Osteoblast (primary cell): ENCODE measurements at regions not wholly inside any gene's neighbourhood (a gene's known extent, or its start where the extent isn't known, plus 50 kb on each side); places are given as distances from the start of the nearest gene placed in this dataset.

Source experiments
- DNase-seq: peaks from one replicate; pipeline ENCODE4 v3.0.0; 2011; ENCODE audit warnings: low spot score, mixed read lengths; ENCODE audit not compliant: insufficient read length; ENCODE audit errors: missing footprints
- H2AFZ ChIP-seq: 2 replicates; pipeline ENCODE4 v1.6.0; 2011; ENCODE audit warnings: mild to moderate bottlenecking, low read length
- H3K27ac ChIP-seq: 2 replicates; pipeline ENCODE4 v1.5.1; 2011; ENCODE audit warnings: mild to moderate bottlenecking, low read depth, low read length, moderate library complexity
- H3K27me3 ChIP-seq: 2 replicates; pipeline ENCODE4 v1.6.0; 2012; ENCODE audit warnings: mild to moderate bottlenecking, control low read depth, inconsistent platforms, low read length, moderate library complexity; ENCODE audit not compliant: insufficient read depth
- H3K36me3 ChIP-seq: 2 replicates; pipeline ENCODE4 v1.5.1; 2011; ENCODE audit warnings: mild to moderate bottlenecking, low read length, control low read depth, moderate library complexity; ENCODE audit not compliant: insufficient read depth
- H3K4me1 ChIP-seq: 2 replicates; pipeline ENCODE4 v1.5.1; 2011; ENCODE audit warnings: mild to moderate bottlenecking, low read length, control low read depth, moderate library complexity; ENCODE audit not compliant: insufficient read depth
- H3K4me2 ChIP-seq: 2 replicates; pipeline ENCODE4 v1.6.0; 2011; ENCODE audit warnings: mild to moderate bottlenecking, low read length; ENCODE audit not compliant: insufficient read depth
- H3K4me3 ChIP-seq: fragments of 200-600 bp; sonication (generic); 3 replicates; pipeline ENCODE4 v1.5.1; 2012; ENCODE audit warnings: mild to moderate bottlenecking, low read length, inconsistent platforms; ENCODE audit not compliant: insufficient read depth
- H3K79me2 ChIP-seq: 2 replicates; pipeline ENCODE4 v1.6.0; 2012; ENCODE audit warnings: mild to moderate bottlenecking, low read length, control low read depth, inconsistent platforms; ENCODE audit not compliant: insufficient read depth
- H3K9me3 ChIP-seq: 2 replicates; pipeline ENCODE4 v1.5.1; 2011; ENCODE audit warnings: low read depth, low read length, control low read depth
- H4K20me1 ChIP-seq: 2 replicates; pipeline ENCODE4 v1.6.0; 2012; ENCODE audit warnings: mild to moderate bottlenecking, low read length, control low read depth; ENCODE audit not compliant: insufficient read depth
- CTCF ChIP-seq: IDR thresholded peaks from 2 replicates; pipeline ENCODE4 v1.5.1; 2011; ENCODE audit warnings: mild to moderate bottlenecking, low read depth, low read length, moderate library complexity; ENCODE audit errors: extremely low read depth

DNA sequence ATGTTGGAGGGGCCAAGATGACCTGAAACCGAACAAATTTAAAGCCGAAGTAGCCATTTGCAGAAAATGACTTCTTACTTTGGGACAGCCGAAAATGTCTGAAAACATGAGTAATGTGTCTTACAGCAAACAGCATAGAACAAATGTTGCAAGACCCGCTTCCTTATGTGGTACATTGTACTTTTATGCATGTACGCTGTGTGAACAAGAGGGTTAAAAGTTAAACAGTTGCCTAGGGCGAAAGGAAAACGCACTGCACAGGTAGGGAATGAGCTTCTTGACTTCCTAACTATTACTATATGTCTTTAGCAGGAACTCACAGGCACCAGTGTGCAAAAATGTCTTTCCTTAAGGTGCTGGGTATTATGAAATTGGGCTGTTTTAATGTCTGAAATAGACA, 303.5 kb upstream of the MGMT start:
- TF ChIP-seq CTCF: no peak
- no peaks in the 10 kb centered on the region for H3K27me3 ChIP-seq

DNA sequence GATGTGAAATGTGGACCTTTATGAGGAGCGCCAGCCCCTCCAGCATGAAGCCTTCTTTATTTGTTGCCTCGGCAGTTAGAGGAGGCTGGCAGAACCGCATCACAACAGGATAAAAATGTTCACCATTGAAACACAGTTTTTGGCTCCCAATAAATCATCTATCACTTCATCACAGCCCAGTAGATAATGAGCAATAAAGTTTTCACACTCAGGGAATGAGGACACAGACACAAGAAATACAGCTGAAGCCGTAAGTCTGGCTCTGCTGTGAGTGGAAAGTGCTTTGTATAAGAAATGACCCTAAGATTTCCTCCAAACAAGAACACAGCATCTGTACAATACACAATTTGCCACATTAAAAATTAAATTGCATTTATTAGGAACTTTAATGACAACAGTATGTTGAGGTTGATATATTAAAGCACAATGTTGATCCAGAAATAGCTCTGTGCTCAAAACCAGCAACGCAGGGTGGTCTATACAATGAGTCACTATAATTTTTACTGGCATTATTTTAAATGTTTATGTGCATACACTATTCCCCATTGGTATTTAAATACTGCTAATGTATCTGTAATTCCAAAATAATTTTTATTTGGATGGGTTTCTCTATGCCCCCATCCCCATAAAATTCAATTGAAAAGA, 301.8 kb upstream of the MGMT start:
- no peaks in the 10 kb centered on the region for H4K20me1 ChIP-seq
- no peak for DNase-seq

More for the DNA sequence above, 303.5 kb upstream of the MGMT start:
- no peaks in the 10 kb centered on the region for H3K36me3 ChIP-seq
- no peaks in the 10 kb centered on the region for H4K20me1 ChIP-seq
- H3K4me2 ChIP-seq: no peak overlapping the region
- no peaks in the 10 kb centered on the region for H3K79me2 ChIP-seq
- no peak overlapping the region for H2AFZ ChIP-seq
- H3K27ac ChIP-seq: no peak overlapping the region
- H3K4me3 ChIP-seq: no peak overlapping the region
- no peaks in the 10 kb centered on the region for H3K4me1 ChIP-seq
- H3K9me3 ChIP-seq: no peaks in the 10 kb centered on the region
- no peak for DNase-seq

GRCh38 chr10:129165770-129166169, 301.3 kb upstream of the MGMT start:
- no peaks in the 10 kb centered on the region for H4K20me1 ChIP-seq
- no peaks in the 10 kb centered on the region for H3K27me3 ChIP-seq
- no peak overlapping the region for H2AFZ ChIP-seq
- H3K36me3 ChIP-seq: no peaks in the 10 kb centered on the region
- no peaks in the 10 kb centered on the region for H3K4me1 ChIP-seq
- H3K79me2 ChIP-seq: no peaks in the 10 kb centered on the region
- no peak overlapping the region for H3K4me3 ChIP-seq
- TF ChIP-seq CTCF: no peak
- H3K9me3 ChIP-seq: no peaks in the 10 kb centered on the region
- DNase-seq: no peak
- no peak overlapping the region for H3K27ac ChIP-seq
- H3K4me2 ChIP-seq: no peak overlapping the region

More for the DNA sequence above, 301.8 kb upstream of the MGMT start:
- Histone ChIP-seq H3K9me3 (no peaks in the 10 kb centered on the region), H3K27ac (no peak overlapping the region), H3K4me1 (no peaks in the 10 kb centered on the region), H3K79me2 (no peaks in the 10 kb centered on the region), H2AFZ (no peak overlapping the region), H3K27me3 (no peaks in the 10 kb centered on the region), H3K36me3 (no peaks in the 10 kb centered on the region), H3K4me3 (no peak overlapping the region), H3K4me2 (no peak overlapping the region)
- TF ChIP-seq CTCF: no peak

- no peaks in the 10 kb centered on the region for H3K79me2 ChIP-seq
- no peak overlapping the region for H3K4me2 ChIP-seq
- no peak overlapping the region for H3K4me3 ChIP-seq
- H3K27me3 ChIP-seq: no peaks in the 10 kb centered on the region
- TF ChIP-seq CTCF: no peak
- H3K4me1 ChIP-seq: no peaks in the 10 kb centered on the region
- no peaks in the 10 kb centered on the region for H3K36me3 ChIP-seq
- DNase-seq: no peak
- no peaks in the 10 kb centered on the region for H4K20me1 ChIP-seq
- H2AFZ ChIP-seq: no peak overlapping the region
- H3K27ac ChIP-seq: no peak overlapping the region
- no peaks in the 10 kb centered on the region for H3K9me3 ChIP-seq
Measured at GRCh38 chr10:129168660-129169059, 298.4 kb upstream of the MGMT start.
